MM.1S (cell line): ENCODE measurements at regions not wholly inside any gene's neighbourhood (a gene's known extent, or its start where the extent isn't known, plus 50 kb on each side); places are given as distances from the start of the nearest gene placed in this dataset.

Experiments used
- EZH2 ChIP-seq: fragments of 300-600 bp; sonication (generic); optimal IDR thresholded peaks from 2 replicates; pipeline ENCODE3; 2017; ENCODE audit warnings: low read depth, mild to moderate bottlenecking, antibody characterized with exemption, low read length, mixed read lengths
- EZH2phosphoT487 ChIP-seq: fragments of 300-600 bp; sonication (generic); IDR thresholded peaks from 2 replicates; pipeline ENCODE4 v1.6.1; 2018; ENCODE audit warnings: antibody characterized with exemption, low read length

- TF ChIP-seq EZH2phosphoT487 (no peak), EZH2 (no peak)
Measured at GRCh38 chr4:119743644-119744043, 115.0 kb upstream of the PDE5A start.
